Testis (tissue), 2 donors: ENCODE measurements at regions not wholly inside any gene's neighbourhood (a gene's known extent, or its start where the extent isn't known, plus 50 kb on each side); places are given as distances from the start of the nearest gene placed in this dataset.

Source experiments
- CTCF ChIP-seq, 3 experiments: fragments of 450-650 bp in 2 of 3; fragments of 200-600 bp in 1 of 3; sonication (generic) in 1 of 3; IDR thresholded peaks; one replicate each; pipeline ENCODE4 v1.5.1; 2016 to 2019; ENCODE audit warnings: antibody characterized with exemption in 3 of 3, mild to moderate bottlenecking in 2 of 3, moderate library complexity in 1 of 3
- POLR2A ChIP-seq: fragments of 450-650 bp; IDR thresholded peaks from one replicate; pipeline ENCODE4 v1.6.1; 2017; ENCODE audit warnings: antibody characterized with exemption, mild to moderate bottlenecking, moderate library complexity

- no peak for TF ChIP-seq CTCF (IDR thresholded peaks at IDR 0.05)
- no peak for TF ChIP-seq POLR2A
These were observed 1737.2 kb upstream of the MIR17HG start for GRCh38 chr13:89610331-89610730.
